Body of pancreas (tissue), 4 donors: ENCODE measurements at regions not wholly inside any gene's neighbourhood (a gene's known extent, or its start where the extent isn't known, plus 50 kb on each side); places are given as distances from the start of the nearest gene placed in this dataset.

ENCODE experiments used
- ATAC-seq: fragments of 150-250 bp; one replicate; pipeline ENCODE4 v1.9.1; 2016
- DNase-seq, 4 donors: peaks; one replicate each; pipeline ENCODE4 v3.0.0-alpha.2; 2019
- H3K27ac ChIP-seq, 4 donors: fragments of 200-600 bp; sonication (generic); 1 replicate in 3 of 4; 2 replicates in 1 of 4; pipeline versions ENCODE4 v1.5.1 to v1.6.1; 2016 to 2019; ENCODE audit warnings: mild to moderate bottlenecking in 1 of 4, mixed read lengths in 1 of 4, moderate library complexity in 1 of 4
- H3K27me3 ChIP-seq, 2 donors: fragments of 200-600 bp; sonication (generic); one replicate each; pipeline ENCODE4 v1.6.0; 2016; ENCODE audit warnings: mild to moderate bottlenecking in 1 of 2
- H3K36me3 ChIP-seq, 2 donors: fragments of 200-600 bp; sonication (generic); replicated peaks in 1 of 2; 2 replicates each; pipeline ENCODE4 v1.5.1; 2016; ENCODE audit warnings: low read depth in 2 of 2; ENCODE audit not compliant: insufficient read depth in 1 of 2
- H3K4me1 ChIP-seq: fragments of 200-600 bp; sonication (generic); one replicate; pipeline ENCODE4 v1.6.0; 2016
- H3K4me3 ChIP-seq, 2 donors: fragments of 200-600 bp; sonication (generic); 1 replicate in 1 of 2; 2 replicates in 1 of 2; pipeline ENCODE4 v1.5.1; 2016 to 2019
- H3K9me3 ChIP-seq, 3 donors: fragments of 200-600 bp; sonication (generic); 1 replicate in 2 of 3; 2 replicates in 1 of 3; pipeline ENCODE4 v1.5.1; 2016
- POLR2A ChIP-seq, 3 donors: fragments of 450-650 bp; IDR thresholded peaks; one replicate each; pipeline ENCODE4 v1.6.1; 2016; ENCODE audit warnings: antibody characterized with exemption in 3 of 3, mild to moderate bottlenecking in 2 of 3
- WGBS, 2 donors: methylation state at CpG; one replicate each; pipeline ENCODE4 v1.1.5; 2017; 5-methylcytosine and 5-hydroxymethylcytosine counted together
- intact Hi-C: fragments of 100-400 bp; cut with DNase I; formaldehyde crosslinking; loops from one replicate; pipeline ENCODE4 v1.15.1; 2023
- TF ChIP-seq, protein P1 (sequence below), 7 experiments: fragments of 450-650 bp in 4 of 7; fragments of 200-600 bp in 3 of 7; sonication (generic) in 3 of 7; IDR thresholded peaks; one replicate each; pipeline ENCODE4 v1.5.1; 2016 to 2019; ENCODE audit warnings: antibody characterized with exemption in 7 of 7

DNA sequence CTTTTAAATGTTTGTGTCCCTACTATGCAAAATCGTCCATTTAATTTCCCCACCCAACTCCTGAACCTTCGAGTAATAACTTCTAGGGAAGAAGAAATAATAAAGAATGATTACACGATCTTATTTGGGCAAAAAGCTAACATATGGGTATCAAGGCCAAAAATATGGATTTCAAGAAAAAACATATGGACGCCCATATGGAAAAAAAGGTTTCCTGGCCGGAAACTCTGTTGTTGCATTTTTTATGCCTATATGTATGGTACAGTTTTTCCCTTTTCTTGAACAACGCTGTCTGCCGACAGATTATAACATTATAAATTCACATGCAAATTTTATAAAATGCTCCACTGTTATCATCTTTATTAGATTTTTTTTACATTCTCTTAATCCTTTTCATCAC is 167.6 kb upstream of the ESRRG start:
- intact Hi-C loops: no loop called here
- WGBS, 2 donors: 72 to 78% methylated on average over 7 of the region's 7 CpGs
- no peaks in the 10 kb centered on the region for H3K9me3 ChIP-seq
- no peaks in the 10 kb centered on the region for H3K4me1 ChIP-seq
- TF ChIP-seq POLR2A (IDR thresholded peaks at IDR 0.05): no peak
- TF ChIP-seq, protein P1, sequence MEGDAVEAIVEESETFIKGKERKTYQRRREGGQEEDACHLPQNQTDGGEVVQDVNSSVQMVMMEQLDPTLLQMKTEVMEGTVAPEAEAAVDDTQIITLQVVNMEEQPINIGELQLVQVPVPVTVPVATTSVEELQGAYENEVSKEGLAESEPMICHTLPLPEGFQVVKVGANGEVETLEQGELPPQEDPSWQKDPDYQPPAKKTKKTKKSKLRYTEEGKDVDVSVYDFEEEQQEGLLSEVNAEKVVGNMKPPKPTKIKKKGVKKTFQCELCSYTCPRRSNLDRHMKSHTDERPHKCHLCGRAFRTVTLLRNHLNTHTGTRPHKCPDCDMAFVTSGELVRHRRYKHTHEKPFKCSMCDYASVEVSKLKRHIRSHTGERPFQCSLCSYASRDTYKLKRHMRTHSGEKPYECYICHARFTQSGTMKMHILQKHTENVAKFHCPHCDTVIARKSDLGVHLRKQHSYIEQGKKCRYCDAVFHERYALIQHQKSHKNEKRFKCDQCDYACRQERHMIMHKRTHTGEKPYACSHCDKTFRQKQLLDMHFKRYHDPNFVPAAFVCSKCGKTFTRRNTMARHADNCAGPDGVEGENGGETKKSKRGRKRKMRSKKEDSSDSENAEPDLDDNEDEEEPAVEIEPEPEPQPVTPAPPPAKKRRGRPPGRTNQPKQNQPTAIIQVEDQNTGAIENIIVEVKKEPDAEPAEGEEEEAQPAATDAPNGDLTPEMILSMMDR (IDR thresholded peaks at IDR 0.05): no peak
- no peak for ATAC-seq
- DNase-seq: no peak
- no peaks in the 10 kb centered on the region for H3K36me3 ChIP-seq
- no peaks in the 10 kb centered on the region for H3K27me3 ChIP-seq
- H3K27ac ChIP-seq: no peak overlapping the region
- H3K4me3 ChIP-seq: no peak overlapping the region

DNA sequence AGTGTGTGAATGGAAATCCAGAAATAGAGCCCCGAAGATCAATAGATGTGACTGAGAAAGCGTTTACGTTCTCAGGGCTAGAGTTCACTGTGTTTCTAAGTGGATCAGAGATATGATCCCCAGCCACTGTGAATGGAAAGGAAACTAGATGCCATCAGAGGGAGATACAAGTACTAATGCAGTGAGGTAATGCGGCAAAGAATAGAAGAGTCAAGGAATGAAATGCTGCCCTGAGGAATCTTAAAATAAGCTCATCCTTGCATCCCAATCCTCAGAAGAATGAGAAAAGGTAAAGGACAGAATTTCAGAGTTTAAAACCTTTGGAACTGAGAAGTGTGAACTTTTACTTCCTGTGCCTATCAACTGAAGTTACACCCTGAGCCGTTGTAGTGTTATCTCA is 165.5 kb upstream of the ESRRG start:
- H3K4me1 ChIP-seq: no peaks in the 10 kb centered on the region
- WGBS, 2 donors: 45 to 51% methylated on average over 5 of the region's 5 CpGs

DNA sequence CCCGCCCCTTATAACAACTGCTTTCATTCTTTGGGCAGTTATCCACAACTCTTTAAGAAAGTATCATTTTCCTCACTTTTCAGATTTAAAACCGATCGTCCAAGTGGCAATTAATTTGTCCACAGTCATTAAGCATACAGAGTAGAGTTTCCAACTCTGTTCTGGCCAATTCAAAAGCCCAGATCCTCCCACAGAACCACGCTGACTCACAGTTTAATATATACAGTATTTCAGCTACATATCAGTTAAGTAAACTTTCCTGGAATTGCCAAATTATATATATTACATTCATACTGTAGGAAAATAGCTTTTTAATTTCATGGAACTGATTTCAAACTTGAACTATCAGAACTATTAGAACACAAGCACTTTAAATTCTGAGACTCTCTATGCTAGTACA is 163.8 kb upstream of the ESRRG start:
- H3K4me3 ChIP-seq: no peak overlapping the region
- DNase-seq (no peak), ATAC-seq (no peak)
- no peaks in the 10 kb centered on the region for H3K9me3 ChIP-seq
- no peaks in the 10 kb centered on the region for H3K27me3 ChIP-seq
- no peaks in the 10 kb centered on the region for H3K36me3 ChIP-seq
- no peak overlapping the region for H3K27ac ChIP-seq
- WGBS, 2 donors: 75 to 82% methylated on average over 4 of the region's 4 CpGs
- no peaks in the 10 kb centered on the region for H3K4me1 ChIP-seq
- intact Hi-C loops: no loop called here
- TF ChIP-seq, protein P1 (IDR thresholded peaks at IDR 0.05): no peak
- TF ChIP-seq POLR2A (IDR thresholded peaks at IDR 0.05): no peak

More for the DNA sequence above, 165.5 kb upstream of the ESRRG start:
- H3K36me3 ChIP-seq: no peaks in the 10 kb centered on the region
- H3K27ac ChIP-seq: no peak overlapping the region
- H3K4me3 ChIP-seq: no peak overlapping the region
- DNase-seq: no peak
- no peaks in the 10 kb centered on the region for H3K27me3 ChIP-seq
- intact Hi-C loops: no loop called here
- TF ChIP-seq, protein P1 (IDR thresholded peaks at IDR 0.05): no peak
- no peak for TF ChIP-seq POLR2A (IDR thresholded peaks at IDR 0.05)
- no peaks in the 10 kb centered on the region for H3K9me3 ChIP-seq
- no peak for ATAC-seq

DNA sequence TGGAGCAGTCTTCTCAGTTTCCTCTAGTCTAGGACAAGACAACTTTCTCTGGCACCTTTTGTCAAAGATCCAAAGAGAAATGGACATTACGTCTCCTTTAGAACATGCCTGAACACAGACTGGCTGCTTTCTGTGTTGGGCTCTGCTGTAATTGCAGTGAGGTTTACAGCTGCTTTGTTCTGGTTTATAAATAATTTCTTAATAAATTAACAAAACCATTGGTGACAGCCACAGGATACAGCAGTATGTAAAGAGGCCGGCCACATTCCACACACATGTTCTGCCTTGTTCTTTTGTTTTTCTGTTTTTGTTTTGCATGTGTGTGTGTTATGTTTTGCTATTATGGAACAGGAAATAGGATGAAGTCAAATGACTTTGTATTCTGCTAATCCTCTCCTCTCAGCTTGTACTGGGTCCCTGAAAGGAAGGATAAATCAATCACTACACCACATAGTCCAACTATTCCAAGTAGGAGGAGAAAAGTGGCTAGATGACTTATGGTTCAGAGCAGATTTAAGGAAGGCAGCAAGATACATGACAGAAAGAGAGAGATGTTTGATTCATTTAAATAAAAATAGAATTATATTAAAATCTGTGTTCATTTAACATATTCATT is 161.5 kb upstream of the ESRRG start:
- intact Hi-C loops: no loop called here
- no peak for TF ChIP-seq POLR2A (IDR thresholded peaks at IDR 0.05)
- TF ChIP-seq, protein P1 (IDR thresholded peaks at IDR 0.05): no peak
- Histone ChIP-seq H3K36me3 (no peaks in the 10 kb centered on the region), H3K27ac (peak overlapping the region in 1 of 4 donors; percentile 21), H3K27me3 (no peaks in the 10 kb centered on the region), H3K4me3 (no peak overlapping the region), H3K9me3 (no peaks in the 10 kb centered on the region), H3K4me1 (no peaks in the 10 kb centered on the region)
- DNase-seq: no peak
- peak; percentile 33 for ATAC-seq
- 53 to 62% methylated on average over 2 of the region's 2 CpGs for WGBS, 2 donors

DNA sequence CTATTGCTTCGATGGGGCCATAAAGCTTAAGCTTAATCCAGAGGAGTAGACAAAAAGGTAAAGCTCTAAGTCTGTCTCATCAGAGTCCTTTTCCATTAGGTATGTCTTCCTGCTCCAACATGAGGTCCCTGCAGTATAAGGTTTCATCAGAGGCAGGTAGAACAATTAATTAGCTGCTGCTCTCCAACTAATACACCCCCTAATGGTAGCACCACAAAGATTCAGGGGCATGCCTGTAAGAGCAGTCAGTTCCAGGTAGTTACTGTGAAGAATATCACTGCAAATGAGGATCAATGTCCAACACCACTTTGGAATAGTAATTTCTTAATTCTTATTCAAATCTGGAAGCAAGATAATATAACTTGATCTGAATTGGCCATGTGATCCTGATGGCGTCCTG is 160.3 kb upstream of the ESRRG start:
- TF ChIP-seq, protein P1 (IDR thresholded peaks at IDR 0.05): no peak
- TF ChIP-seq POLR2A (IDR thresholded peaks at IDR 0.05): no peak
- H3K4me1 ChIP-seq: no peaks in the 10 kb centered on the region
- H3K4me3 ChIP-seq: no peak overlapping the region
- intact Hi-C loops: no loop called here
- H3K36me3 ChIP-seq: no peaks in the 10 kb centered on the region
- ATAC-seq (no peak), DNase-seq (no peak)
- no peaks in the 10 kb centered on the region for H3K27me3 ChIP-seq
- no peaks in the 10 kb centered on the region for H3K9me3 ChIP-seq
- 83 to 93% methylated on average over 2 of the region's 2 CpGs for WGBS, 2 donors
- H3K27ac ChIP-seq: no peak overlapping the region
